Renal cortical epithelial cell (primary cell): ENCODE measurements at regions not wholly inside any gene's neighbourhood (a gene's known extent, or its start where the extent isn't known, plus 50 kb on each side); places are given as distances from the start of the nearest gene placed in this dataset.
A peak's percentile ranks its signal among the peaks of the same experiment; 100 is the strongest.
"Not testable (repeated sequence)": the region's sequence is repeated elsewhere in the genome, so short reads cannot be mapped to it uniquely, and the experiment has no call there.

Source experiments
- DNase-seq: peaks from one replicate; pipeline ENCODE4 v3.0.0-alpha.2; 2011; ENCODE audit warnings: low read depth

- DNase-seq, result no peak
Measured at GRCh38 chr10:8310930-8311329, 256.4 kb downstream of the GATA3 start.

DNA sequence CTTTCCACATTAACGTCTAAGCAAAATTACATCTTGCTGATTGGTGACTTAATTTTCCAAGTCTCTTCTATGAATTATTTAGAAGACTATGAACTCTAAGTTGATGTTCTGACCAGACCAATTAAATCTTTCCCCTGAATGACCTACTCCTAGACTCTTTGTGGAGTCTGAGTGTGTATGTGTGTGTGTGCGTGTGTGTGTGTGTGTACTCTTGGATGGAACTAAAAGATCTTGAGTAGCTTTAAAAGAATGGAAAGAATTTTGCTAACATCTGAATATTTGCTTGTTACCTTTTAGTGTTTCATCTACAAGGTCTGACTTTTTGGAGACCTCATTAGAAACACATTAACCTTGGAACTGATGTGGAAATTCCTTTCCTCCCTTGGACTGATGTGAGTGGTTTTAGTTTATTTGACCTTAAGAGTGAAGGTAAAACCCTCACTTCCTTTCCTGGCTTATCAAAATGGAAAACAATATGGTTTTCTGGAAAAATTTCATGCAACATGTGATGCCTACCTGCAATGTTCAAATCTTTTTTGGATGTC is 257.1 kb downstream of the GATA3 start:
- DNase-seq, result no peak

DNA sequence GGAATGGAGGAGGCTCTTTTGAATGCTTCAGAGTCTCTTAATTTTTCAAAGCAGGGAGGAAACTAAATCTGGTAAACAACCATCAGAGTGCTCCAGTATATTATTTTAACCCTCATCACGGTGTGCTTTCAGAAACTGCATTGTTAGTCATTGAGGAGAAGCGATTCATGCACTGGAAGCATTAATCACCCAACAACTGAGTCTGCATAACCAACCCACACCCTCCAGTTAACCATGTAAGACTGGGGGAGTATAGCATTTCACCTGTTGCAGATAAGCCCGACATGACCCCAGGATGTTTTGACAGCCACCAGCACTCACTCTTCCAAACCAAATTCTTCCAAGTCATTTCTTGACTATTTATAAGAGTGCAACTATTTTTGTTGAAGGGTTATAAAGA is 257.6 kb downstream of the GATA3 start:
- no peak for DNase-seq

- no peak for DNase-seq
Measured at GRCh38 chr10:8312781-8313180, 258.3 kb downstream of the GATA3 start.

- DNase-seq, result no peak
Measured at GRCh38 chr10:8314486-8314885, 260.0 kb downstream of the GATA3 start.

DNA sequence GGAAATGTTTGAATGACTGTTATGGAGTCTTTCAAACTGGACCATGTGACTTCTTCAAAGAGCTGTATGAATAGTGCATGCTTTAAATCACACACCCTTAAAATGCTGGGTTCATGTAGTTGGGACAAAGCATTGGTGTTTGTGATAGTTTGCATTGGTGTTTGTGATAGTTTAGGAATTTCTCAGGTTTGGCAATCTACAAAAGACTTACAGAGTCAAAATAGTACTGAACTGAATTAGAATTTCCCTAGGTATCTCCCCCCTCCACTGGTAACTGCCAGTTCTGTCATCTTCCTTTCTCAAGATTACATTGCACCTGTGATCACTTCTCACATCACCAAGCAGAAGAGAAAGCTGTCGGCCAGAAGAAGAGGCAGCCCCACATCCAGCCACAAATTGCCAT is 261.1 kb downstream of the GATA3 start:
- no peak for DNase-seq

DNA sequence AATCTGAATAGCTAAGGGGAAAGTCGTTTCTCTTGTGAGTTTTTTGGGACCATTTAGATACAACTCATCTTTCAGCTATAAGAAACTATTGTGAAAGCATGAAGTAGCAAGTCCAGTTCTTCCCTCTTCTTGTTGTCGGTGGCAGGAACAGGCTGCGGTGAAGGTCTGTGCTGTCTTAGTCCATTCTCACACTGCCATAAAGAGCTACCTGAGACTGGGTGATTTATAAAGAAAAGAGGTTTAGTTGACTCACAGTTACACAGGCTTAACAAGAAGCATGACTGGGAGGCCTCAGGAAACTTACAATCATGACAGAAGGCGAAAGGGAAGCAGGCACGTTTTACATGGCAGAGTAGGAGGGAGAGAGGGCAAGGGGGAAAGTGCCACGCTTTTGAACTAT is 261.8 kb downstream of the GATA3 start:
- DNase-seq, result no peak

GRCh38 chr10:8318429-8318828 is 263.9 kb downstream of the GATA3 start:
- not testable (repeated sequence) for DNase-seq

GRCh38 chr10:8318956-8319355 is 264.5 kb downstream of the GATA3 start:
- DNase-seq, result no peak

DNA sequence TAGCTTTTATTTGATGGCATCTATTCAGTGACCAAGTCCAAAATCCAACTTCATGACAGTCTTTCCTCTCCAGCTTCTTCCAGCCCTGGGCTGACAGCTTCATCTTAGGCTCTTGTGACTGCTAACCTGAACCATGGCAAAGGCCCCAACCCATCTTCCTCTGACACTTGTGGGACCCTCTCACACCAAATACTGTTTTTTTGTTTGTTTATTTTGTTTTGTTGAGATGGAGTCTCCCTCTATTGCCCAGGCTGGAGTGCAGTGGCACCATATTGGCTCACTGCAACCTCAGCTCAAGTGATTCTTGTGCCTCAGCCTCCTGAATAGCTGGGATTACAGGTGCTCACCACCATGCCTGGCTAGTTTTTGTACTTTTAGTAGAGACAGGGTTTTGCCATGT is 265.2 kb downstream of the GATA3 start:
- DNase-seq, result no peak

DNA sequence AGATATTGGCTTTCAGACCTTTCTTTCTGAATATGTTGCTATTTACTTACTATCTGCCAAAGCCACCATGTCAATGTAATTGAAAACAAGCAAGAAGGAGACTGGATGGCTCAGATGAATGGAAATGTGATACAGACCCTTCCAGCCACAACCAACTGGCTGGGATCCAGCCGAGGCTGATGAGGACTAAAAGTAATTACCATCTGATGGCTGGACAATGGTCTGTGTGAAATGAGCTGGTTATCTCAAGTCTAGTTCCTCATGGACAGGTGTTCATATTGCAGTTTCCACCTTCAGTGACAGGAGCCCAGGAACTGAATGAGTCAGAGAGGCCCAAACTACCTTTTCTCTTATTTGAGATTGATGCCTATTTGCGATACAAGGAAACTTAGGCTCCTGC is 267.5 kb downstream of the GATA3 start:
- DNase-seq, result no peak

DNA sequence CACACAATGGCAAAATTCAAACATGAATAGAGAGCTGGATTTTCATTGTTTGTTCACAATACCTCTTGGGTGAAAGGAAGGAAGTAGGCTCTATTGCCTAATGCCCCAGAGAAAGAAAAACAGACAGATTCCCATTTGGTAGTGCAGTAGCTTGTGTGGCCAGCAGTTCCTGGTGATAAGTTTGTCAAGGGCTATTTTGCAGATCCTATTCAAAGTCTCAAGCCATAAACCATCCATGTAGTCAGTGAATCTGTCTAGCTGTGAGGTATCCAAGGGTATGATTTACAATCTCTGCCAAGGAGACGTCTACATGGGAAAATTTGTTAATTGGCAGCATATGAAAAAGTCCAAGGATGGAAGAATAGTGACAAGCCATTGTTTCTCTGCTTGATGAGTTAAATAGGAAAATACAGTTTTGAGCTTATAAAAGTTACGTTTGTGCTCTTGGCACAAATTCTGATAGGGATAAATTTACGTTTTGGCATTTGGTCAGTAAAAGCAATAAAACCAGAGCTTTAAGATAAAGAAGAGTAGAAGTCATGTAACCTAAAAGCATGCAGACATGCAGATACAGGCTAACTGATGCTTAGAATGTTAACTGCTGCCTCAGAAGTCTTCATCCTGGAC is 269.1 kb downstream of the GATA3 start:
- no peak for DNase-seq

DNA sequence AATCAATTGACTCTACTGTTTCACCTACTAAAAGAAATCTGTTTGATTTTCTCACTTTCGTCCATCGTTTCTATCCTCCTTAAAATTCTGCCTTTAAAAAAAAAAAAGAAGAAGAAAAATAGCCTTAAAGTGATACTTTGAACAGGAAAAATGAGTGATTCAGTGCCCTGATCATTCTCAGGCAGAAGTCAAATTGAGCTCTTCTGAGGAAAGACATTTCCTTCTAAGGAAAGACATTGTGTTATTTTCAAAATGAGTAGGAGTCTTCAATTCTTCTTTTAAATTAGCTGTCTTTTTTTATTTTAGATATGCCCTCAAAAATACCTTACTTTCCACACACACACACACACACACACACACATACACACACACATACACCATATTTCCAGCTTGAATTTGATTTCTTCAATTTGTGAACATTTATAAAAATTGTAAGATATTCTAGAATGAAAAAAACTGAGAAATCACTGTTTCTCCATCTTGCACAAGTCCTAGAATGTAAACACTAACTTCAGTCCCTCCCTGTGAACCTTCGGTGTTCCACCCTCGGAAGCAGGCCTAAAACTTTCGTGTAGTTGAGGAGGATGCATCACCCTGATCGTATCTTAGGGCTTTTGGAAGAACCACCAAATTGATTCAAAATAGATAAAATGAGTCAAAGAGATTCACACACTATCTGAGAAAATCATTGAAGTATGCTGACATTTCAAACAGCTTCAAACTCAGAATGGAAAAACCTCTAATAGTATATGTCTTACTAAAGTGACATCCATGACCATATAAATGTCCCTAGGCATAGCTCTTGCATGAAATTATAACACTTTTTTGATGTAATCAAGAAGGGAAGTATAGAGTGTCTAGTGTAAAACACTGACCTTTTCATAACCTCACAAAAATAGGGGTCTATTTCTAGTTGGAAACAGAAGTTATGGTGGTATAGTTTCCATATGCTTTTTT is 270.8 kb downstream of the GATA3 start:
- DNase-seq, result no peak

DNA sequence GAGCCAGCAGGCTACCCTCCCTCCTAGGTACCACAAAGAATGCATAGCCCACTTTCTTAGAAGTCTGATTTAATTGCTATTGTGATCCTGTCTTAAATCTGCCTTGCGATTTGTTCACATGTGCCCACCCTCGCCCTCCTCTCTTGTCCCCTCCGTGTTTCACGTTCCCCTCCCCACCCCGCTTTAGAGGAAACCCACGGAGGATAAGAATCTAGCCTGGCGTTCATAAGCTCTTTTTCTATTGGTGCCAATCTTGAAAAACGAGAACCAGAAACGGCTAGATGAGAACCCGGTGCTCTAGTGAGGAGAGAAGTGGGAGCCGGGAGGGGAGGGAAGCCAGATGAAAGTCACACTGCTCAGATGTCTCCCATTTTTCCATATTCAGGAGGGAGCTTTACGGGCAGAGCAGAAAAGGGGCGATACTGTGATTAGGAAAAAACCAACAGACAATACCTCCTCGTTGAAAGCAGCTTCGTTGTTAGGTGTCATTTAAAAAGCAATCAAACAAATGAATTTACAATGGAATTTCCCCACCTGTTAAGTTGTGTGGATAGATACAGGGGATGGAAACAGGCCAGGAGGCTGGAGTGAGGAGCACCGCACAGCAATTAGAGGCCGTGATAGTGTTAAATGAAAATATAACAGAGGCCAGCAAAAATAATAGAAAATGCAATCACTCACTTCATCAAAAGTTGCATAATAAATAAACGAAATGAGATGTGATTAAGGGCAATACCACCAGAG is 272.1 kb downstream of the GATA3 start:
- no peak for DNase-seq

DNA sequence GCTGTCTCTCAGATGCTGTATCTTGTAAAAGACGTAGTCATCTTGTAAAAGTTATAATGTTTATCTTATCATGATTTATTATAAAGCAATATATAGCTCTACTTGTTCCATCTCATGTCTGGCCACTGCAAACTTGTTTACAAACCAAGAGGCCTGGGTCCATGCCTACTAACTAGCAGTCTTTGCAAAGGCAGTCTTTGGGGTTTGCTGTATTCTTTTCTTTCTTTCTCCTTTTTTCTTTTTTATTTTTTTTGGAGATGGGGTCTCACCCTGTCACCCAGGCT is 272.6 kb downstream of the GATA3 start:
- DNase-seq, result no peak

DNA sequence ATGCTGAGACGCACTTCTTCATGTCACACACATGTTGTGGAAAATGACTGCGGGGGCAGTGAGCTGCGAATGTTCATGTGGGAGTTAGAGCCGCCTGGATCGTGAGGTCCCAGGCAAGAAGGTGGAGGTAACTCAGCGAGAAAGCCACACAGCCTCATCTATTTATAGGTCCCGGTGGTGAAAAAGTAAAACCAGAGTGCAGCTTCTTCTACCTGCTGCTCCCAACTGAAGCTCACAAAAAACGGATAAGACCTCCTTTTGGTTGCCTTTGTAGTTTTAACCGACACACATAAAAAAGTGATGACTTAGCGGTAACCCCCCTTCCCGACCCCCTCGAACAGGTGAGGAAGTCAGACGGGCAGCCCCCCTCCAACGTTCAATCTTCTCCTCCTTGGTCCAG is 276.9 kb downstream of the GATA3 start:
- no peak for DNase-seq

DNA sequence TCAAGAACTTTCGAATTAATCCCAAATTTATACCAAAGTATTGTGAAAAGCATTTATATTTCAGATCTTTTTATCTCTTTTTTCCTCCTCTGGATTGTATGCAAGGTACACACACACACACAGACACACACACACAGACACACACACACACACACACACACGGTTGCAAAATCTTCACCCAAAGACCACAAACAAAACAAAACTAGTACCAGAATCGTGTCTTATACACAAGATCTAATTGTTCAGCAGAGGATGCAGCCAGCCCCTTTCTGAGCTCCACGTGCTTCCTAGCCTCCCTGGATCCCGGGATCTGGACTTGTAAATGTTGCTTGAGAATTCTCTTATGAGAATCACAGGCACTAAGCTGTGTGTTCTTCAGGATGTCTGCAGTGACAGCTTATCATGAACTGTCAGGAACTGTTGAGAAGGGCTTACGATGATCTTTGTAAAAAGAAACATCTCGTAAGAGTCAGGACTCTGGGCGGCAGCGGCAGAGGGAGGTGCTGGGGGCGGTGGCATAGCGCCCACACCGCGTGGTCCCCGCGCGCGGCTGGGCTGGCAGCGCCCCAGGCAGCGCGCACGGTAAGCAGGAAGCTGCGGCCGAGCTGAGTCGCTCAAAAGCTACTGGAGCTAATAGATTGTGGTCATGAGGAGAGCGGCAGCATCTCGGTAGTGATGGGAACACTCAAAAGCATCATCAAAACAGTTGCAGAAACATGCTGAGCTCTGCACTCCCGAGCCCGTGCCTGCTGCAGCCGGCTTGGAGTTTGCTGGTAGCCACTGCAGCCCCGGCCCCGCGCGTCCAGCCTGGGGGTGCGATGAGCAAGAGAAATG is 277.6 kb downstream of the GATA3 start:
- peak; percentile 13 for DNase-seq

- no peak for DNase-seq
Measured at GRCh38 chr10:8332730-8333111, 278.2 kb downstream of the GATA3 start.

DNA sequence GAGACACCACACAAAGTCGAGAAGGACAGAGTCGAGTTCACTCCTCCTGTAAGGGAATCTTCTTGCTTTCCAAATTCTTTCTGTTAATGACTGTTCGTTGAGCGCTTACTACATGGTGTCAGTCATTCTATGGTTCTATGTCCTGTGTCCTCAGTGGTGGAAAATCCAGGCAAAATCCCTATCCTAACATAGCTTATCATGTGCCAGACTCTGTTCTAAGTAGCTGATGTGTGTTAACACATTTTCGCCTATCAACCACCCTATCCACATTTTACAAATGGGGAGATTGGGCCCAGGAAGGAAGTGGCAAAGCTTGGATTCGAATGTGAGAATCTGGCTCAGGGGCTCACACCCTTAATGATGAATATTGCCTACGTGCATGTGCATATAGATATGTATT is 280.1 kb downstream of the GATA3 start:
- DNase-seq, result no peak

DNA sequence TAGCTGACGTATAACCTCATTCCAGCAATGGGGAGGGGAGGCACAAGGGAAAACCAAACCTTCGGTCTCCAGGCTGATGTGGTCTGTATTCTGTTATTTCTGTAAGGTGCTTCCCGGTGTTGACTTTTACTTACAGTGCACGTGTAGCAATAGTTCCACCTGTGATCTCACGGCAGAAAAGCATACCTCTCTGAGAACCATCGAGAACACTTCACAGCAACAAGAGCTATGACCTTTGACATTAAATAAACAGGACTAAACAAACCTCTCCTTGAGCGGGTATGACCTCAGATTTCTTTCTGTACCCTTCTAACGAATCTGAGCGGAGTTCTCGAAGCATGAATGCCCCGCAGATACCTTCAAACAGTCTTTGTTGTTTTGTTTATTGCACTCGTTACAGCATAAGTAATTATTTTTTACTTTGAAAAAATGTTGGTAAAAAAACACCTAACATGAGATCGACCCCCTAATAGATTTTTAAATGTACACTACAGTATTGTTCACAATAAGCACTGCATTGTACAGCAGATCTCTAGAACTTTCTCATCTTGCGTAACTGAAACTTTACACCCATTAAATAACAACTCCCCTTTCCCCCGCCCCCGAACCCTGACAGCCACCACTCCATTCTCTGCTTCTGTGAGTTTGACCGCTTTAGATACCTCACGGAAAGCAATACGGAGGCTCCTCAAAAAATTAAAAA is 282.3 kb downstream of the GATA3 start:
- DNase-seq, result peak; percentile 3

- DNase-seq, result no peak
Measured at GRCh38 chr10:8337332-8337651, 282.8 kb downstream of the GATA3 start.
